ENCODE measurements at regions not wholly inside any gene's neighbourhood (a gene's known extent, or its start where the extent isn't known, plus 50 kb on each side); places are given as distances from the start of the nearest gene placed in this dataset.
"Not testable (repeated sequence)": the region's sequence is repeated elsewhere in the genome, so short reads cannot be mapped to it uniquely, and the experiment has no call there.

- H3K4me2 ChIP-seq: no peak overlapping the region
- H3K27me3 ChIP-seq: no peaks in the 10 kb centered on the region
- H3K4me1 ChIP-seq: no peaks in the 10 kb centered on the region
- no peaks in the 10 kb centered on the region for H3K36me3 ChIP-seq
- H3K27ac ChIP-seq: no peak overlapping the region
- H3K4me3 ChIP-seq: no peak overlapping the region
- no peak overlapping the region for H3K9ac ChIP-seq
- no peak for TF ChIP-seq Cebpa-rat (IDR thresholded peaks at IDR 0.05)
- no peaks in the 10 kb centered on the region for H4K20me1 ChIP-seq
- H3K9me3 ChIP-seq: no peaks in the 10 kb centered on the region
Measured at GRCh38 chr2:155947069-155947468, 385.5 kb downstream of the NR4A2 start.

GRCh38 chr2:155944218-155944617 is 388.3 kb downstream of the NR4A2 start:
- TF ChIP-seq Cebpa-rat (IDR thresholded peaks at IDR 0.05): no peak
- H3K27me3 ChIP-seq: no peaks in the 10 kb centered on the region
- no peaks in the 10 kb centered on the region for H3K4me1 ChIP-seq
- no peak overlapping the region for H3K4me2 ChIP-seq
- H3K27ac ChIP-seq: no peak overlapping the region
- no peaks in the 10 kb centered on the region for H3K9me3 ChIP-seq
- no peak overlapping the region for H3K4me3 ChIP-seq
- H3K9ac ChIP-seq: no peak overlapping the region
- H3K36me3 ChIP-seq: no peaks in the 10 kb centered on the region
- no peaks in the 10 kb centered on the region for H4K20me1 ChIP-seq

- H3K27me3 ChIP-seq: no peaks in the 10 kb centered on the region
- H3K4me2 ChIP-seq: no peak overlapping the region
- H3K9me3 ChIP-seq: 0 out of 2 replicates have a peak, but pooled peaks cover 7% of the 10 kb centered on the region
- H3K27ac ChIP-seq: no peak overlapping the region
- no peaks in the 10 kb centered on the region for H4K20me1 ChIP-seq
- no peaks in the 10 kb centered on the region for H3K4me1 ChIP-seq
- no peak overlapping the region for H3K4me3 ChIP-seq
- no peak for TF ChIP-seq Cebpa-rat (IDR thresholded peaks at IDR 0.05)
- no peaks in the 10 kb centered on the region for H3K36me3 ChIP-seq
- no peak overlapping the region for H3K9ac ChIP-seq
Measured at GRCh38 chr2:155930312-155930711, 402.2 kb downstream of the NR4A2 start.

GRCh38 chr2:155917380-155917779 is 415.1 kb downstream of the NR4A2 start:
- Histone ChIP-seq H3K9ac (no peak overlapping the region), H3K36me3 (no peaks in the 10 kb centered on the region), H3K9me3 (no peaks in the 10 kb centered on the region), H3K27ac (no peak overlapping the region), H4K20me1 (no peaks in the 10 kb centered on the region), H3K4me3 (no peak overlapping the region), H3K4me1 (no peaks in the 10 kb centered on the region), H3K27me3 (no peaks in the 10 kb centered on the region), H3K4me2 (no peak overlapping the region)
- TF ChIP-seq Cebpa-rat (IDR thresholded peaks at IDR 0.05): no peak

GRCh38 chr2:155913356-155913755 is 419.2 kb downstream of the NR4A2 start:
- no peak overlapping the region for H3K9ac ChIP-seq

GRCh38 chr2:155908567-155908966 is 424.0 kb downstream of the NR4A2 start:
- Histone ChIP-seq H3K27me3 (no peaks in the 10 kb centered on the region), H4K20me1 (no peaks in the 10 kb centered on the region), H3K4me2 (no peak overlapping the region), H3K9me3 (no peaks in the 10 kb centered on the region), H3K27ac (no peak overlapping the region), H3K9ac (no peak overlapping the region), H3K4me1 (no peaks in the 10 kb centered on the region), H3K36me3 (no peaks in the 10 kb centered on the region), H3K4me3 (no peak overlapping the region)
- no peak for TF ChIP-seq Cebpa-rat (IDR thresholded peaks at IDR 0.05)

More at GRCh38 chr2:155913356-155913755, 419.2 kb downstream of the NR4A2 start:
- Histone ChIP-seq H3K27me3 (no peaks in the 10 kb centered on the region), H3K36me3 (no peaks in the 10 kb centered on the region), H3K4me2 (no peak overlapping the region), H3K4me3 (no peak overlapping the region), H3K4me1 (no peaks in the 10 kb centered on the region), H4K20me1 (no peaks in the 10 kb centered on the region), H3K9me3 (no peaks in the 10 kb centered on the region), H3K27ac (no peak overlapping the region)
- no peak for TF ChIP-seq Cebpa-rat (IDR thresholded peaks at IDR 0.05)

GRCh38 chr2:155907211-155907610 is 425.3 kb downstream of the NR4A2 start:
- H3K9me3 ChIP-seq: no peaks in the 10 kb centered on the region
- H3K36me3 ChIP-seq: no peaks in the 10 kb centered on the region
- TF ChIP-seq Cebpa-rat (IDR thresholded peaks at IDR 0.05): no peak
- no peak overlapping the region for H3K27ac ChIP-seq
- H3K9ac ChIP-seq: no peak overlapping the region
- H3K27me3 ChIP-seq: no peaks in the 10 kb centered on the region
- no peaks in the 10 kb centered on the region for H3K4me1 ChIP-seq
- no peak overlapping the region for H3K4me3 ChIP-seq
- no peaks in the 10 kb centered on the region for H4K20me1 ChIP-seq
- no peak overlapping the region for H3K4me2 ChIP-seq

GRCh38 chr2:155905657-155906056 is 426.9 kb downstream of the NR4A2 start:
- H3K4me3 ChIP-seq: no peak overlapping the region
- no peaks in the 10 kb centered on the region for H3K36me3 ChIP-seq
- no peaks in the 10 kb centered on the region for H3K27me3 ChIP-seq
- no peaks in the 10 kb centered on the region for H4K20me1 ChIP-seq
- no peaks in the 10 kb centered on the region for H3K4me1 ChIP-seq
- no peak overlapping the region for H3K27ac ChIP-seq
- no peak for TF ChIP-seq Cebpa-rat (IDR thresholded peaks at IDR 0.05)
- H3K9me3 ChIP-seq: no peaks in the 10 kb centered on the region
- no peak overlapping the region for H3K9ac ChIP-seq
- H3K4me2 ChIP-seq: no peak overlapping the region

- Histone ChIP-seq H4K20me1 (no peaks in the 10 kb centered on the region), H3K4me2 (no peak overlapping the region), H3K9me3 (no peaks in the 10 kb centered on the region), H3K9ac (no peak overlapping the region), H3K4me3 (no peak overlapping the region), H3K4me1 (no peaks in the 10 kb centered on the region), H3K36me3 (no peaks in the 10 kb centered on the region), H3K27ac (no peak overlapping the region), H3K27me3 (no peaks in the 10 kb centered on the region)
- TF ChIP-seq Cebpa-rat (IDR thresholded peaks at IDR 0.05): no peak
Measured at GRCh38 chr2:155904720-155905119, 427.8 kb downstream of the NR4A2 start.

GRCh38 chr2:155902635-155903034 is 429.9 kb downstream of the NR4A2 start:
- Histone ChIP-seq H4K20me1 (no peaks in the 10 kb centered on the region), H3K4me3 (no peak overlapping the region), H3K9me3 (no peaks in the 10 kb centered on the region), H3K4me2 (no peak overlapping the region), H3K9ac (no peak overlapping the region), H3K4me1 (no peaks in the 10 kb centered on the region), H3K36me3 (no peaks in the 10 kb centered on the region), H3K27me3 (no peaks in the 10 kb centered on the region), H3K27ac (no peak overlapping the region)
- no peak for TF ChIP-seq Cebpa-rat (IDR thresholded peaks at IDR 0.05)

- TF ChIP-seq Cebpa-rat (IDR thresholded peaks at IDR 0.05): no peak
- Histone ChIP-seq H3K4me2 (no peak overlapping the region), H3K36me3 (no peaks in the 10 kb centered on the region), H3K4me3 (no peak overlapping the region), H4K20me1 (no peaks in the 10 kb centered on the region), H3K9me3 (no peaks in the 10 kb centered on the region), H3K27ac (no peak overlapping the region), H3K4me1 (no peaks in the 10 kb centered on the region), H3K27me3 (no peaks in the 10 kb centered on the region), H3K9ac (no peak overlapping the region)
Measured at GRCh38 chr2:155895016-155895415, 437.5 kb downstream of the NR4A2 start.

GRCh38 chr2:155880382-155880781 is 452.1 kb downstream of the NR4A2 start:
- not testable (repeated sequence) for H4K20me1 ChIP-seq, H3K4me2 ChIP-seq, H3K4me3 ChIP-seq, H3K36me3 ChIP-seq, H3K9ac ChIP-seq, H3K27me3 ChIP-seq, H3K27ac ChIP-seq, H3K4me1 ChIP-seq, H3K9me3 ChIP-seq

GRCh38 chr2:155879900-155880299 is 452.6 kb downstream of the NR4A2 start:
- not testable (repeated sequence) for H3K4me1 ChIP-seq, H3K27me3 ChIP-seq, H3K27ac ChIP-seq, H3K4me2 ChIP-seq, H4K20me1 ChIP-seq, H3K36me3 ChIP-seq, H3K9ac ChIP-seq, H3K4me3 ChIP-seq
- H3K9me3 ChIP-seq: peaks cover 15% of the 10 kb centered on the region

All from BLaER1 (cell line).